ENCODE measurements at regions not wholly inside any gene's neighbourhood (a gene's known extent, or its start where the extent isn't known, plus 50 kb on each side); places are given as distances from the start of the nearest gene placed in this dataset.

DNA sequence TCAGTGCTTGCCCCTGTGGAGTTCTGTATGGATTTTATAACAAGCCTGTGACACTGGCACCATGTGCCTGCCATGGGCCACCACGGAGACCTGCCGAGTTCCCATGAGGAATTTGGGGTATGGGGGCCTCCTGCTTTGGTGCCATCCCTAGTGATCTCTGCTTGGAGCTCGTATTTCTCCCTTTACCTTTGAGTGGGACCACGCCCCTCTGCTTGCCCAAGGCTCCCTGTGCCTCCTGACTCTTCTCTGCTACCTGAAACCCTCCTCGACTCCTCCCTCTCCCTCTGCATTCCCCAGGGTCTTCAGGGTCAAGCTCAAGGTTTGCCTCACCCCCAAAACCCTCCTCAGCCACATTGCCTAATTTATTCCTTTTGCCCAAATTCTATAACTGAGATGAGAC lies 225.0 kb downstream of the BUB3 start:
- TF ChIP-seq POLR2AphosphoS5 (IDR thresholded peaks at IDR 0.05), result no peak
- TF ChIP-seq CTCF (IDR thresholded peaks at IDR 0.05), result no peak
